ENCODE measurements at regions not wholly inside any gene's neighbourhood (a gene's known extent, or its start where the extent isn't known, plus 50 kb on each side); places are given as distances from the start of the nearest gene placed in this dataset.

- TF ChIP-seq CTCF (IDR thresholded peaks at IDR 0.05) (no peak), EP300 (IDR thresholded peaks at IDR 0.05) (no peak), POLR2A (IDR thresholded peaks at IDR 0.05; ENCODE audit: low read depth) (no peak)
Observed at GRCh38 chr2:150783896-150784295, 296.4 kb upstream of the RND3 start.

Measured in esophagus muscularis mucosa (tissue), 4 donors.